Neural progenitor cell (in vitro differentiated cells): ENCODE measurements at regions not wholly inside any gene's neighbourhood (a gene's known extent, or its start where the extent isn't known, plus 50 kb on each side); places are given as distances from the start of the nearest gene placed in this dataset.

Source experiments
- DNase-seq: peaks from one replicate; pipeline ENCODE4 v3.0.0-alpha.2; 2016; ENCODE audit warnings: low spot score
- H2AFZ ChIP-seq: fragments of 200-600 bp; sonication (generic); replicated peaks from 2 replicates; pipeline ENCODE4 v1.6.1; 2016; ENCODE audit warnings: antibody characterized with exemption
- H3F3A ChIP-seq: fragments of 200-600 bp; sonication (generic); 2 replicates; pipeline ENCODE4 v1.6.1; 2016; ENCODE audit warnings: antibody characterized with exemption, low read depth
- H3K27ac ChIP-seq: fragments of 200-600 bp; sonication (generic); 2 replicates; pipeline ENCODE4 v1.5.1; 2016; ENCODE audit warnings: mild to moderate bottlenecking
- H3K27me3 ChIP-seq: fragments of 200-600 bp; sonication (generic); 2 replicates; pipeline ENCODE4 v1.6.1; 2016; ENCODE audit warnings: mild to moderate bottlenecking, moderate library complexity
- H3K36me3 ChIP-seq: fragments of 200-600 bp; sonication (generic); 2 replicates; pipeline ENCODE4 v1.5.1; 2016
- H3K4me1 ChIP-seq: fragments of 200-600 bp; sonication (generic); 2 replicates; pipeline ENCODE4 v1.6.1; 2016; ENCODE audit warnings: mixed run types
- H3K4me2 ChIP-seq: fragments of 200-600 bp; sonication (generic); 2 replicates; pipeline ENCODE4 v1.6.1; 2016
- H3K4me3 ChIP-seq: fragments of 200-600 bp; sonication (generic); 2 replicates; pipeline ENCODE4 v1.5.1; 2016
- H3K79me2 ChIP-seq: fragments of 200-600 bp; sonication (generic); 2 replicates; pipeline ENCODE4 v1.6.1; 2016; ENCODE audit warnings: low read depth
- H3K9ac ChIP-seq: fragments of 200-600 bp; sonication (generic); 2 replicates; pipeline ENCODE4 v1.6.1; 2016
- H3K9me3 ChIP-seq: fragments of 200-600 bp; sonication (generic); 2 replicates; pipeline ENCODE4 v1.5.1; 2016; ENCODE audit warnings: low read depth
- H4K20me1 ChIP-seq: fragments of 200-600 bp; sonication (generic); 2 replicates; pipeline ENCODE4 v1.6.1; 2016; ENCODE audit warnings: low read depth
- H3K27ac Mint-ChIP-seq: 3 replicates; pipeline ENCODE4 v1.8.0; 2021; ENCODE audit warnings: mixed read lengths
- H3K27me3 Mint-ChIP-seq: 2 replicates; pipeline ENCODE4 v1.8.0; 2022; ENCODE audit warnings: low read depth, mild to moderate bottlenecking, inconsistent platforms, moderate library complexity, mixed read lengths; ENCODE audit not compliant: insufficient read depth
- H3K36me3 Mint-ChIP-seq: 3 replicates; pipeline ENCODE4 v1.8.0; 2021; ENCODE audit warnings: mixed read lengths
- H3K4me1 Mint-ChIP-seq: 3 replicates; pipeline ENCODE4 v1.8.0; 2021; ENCODE audit warnings: mixed read lengths
- H3K4me3 Mint-ChIP-seq: 3 replicates; pipeline ENCODE4 v1.8.0; 2021; ENCODE audit warnings: mild to moderate bottlenecking, moderate library complexity, mixed read lengths
- H3K9me3 Mint-ChIP-seq: 3 replicates; pipeline ENCODE4 v1.8.0; 2020; ENCODE audit warnings: mixed read lengths
- CTCF ChIP-seq: fragments of 200-600 bp; sonication (generic); IDR thresholded peaks from 2 replicates; pipeline ENCODE4 v1.5.1; 2017; ENCODE audit warnings: antibody characterized with exemption, mild to moderate bottlenecking
- EZH2 ChIP-seq: fragments of 200-600 bp; sonication (generic); IDR thresholded peaks from 2 replicates; pipeline ENCODE4 v1.6.1; 2017; ENCODE audit warnings: antibody characterized with exemption, mild to moderate bottlenecking, moderate library complexity
- EZH2phosphoT487 ChIP-seq: fragments of 200-600 bp; sonication (generic); IDR thresholded peaks from 2 replicates; pipeline ENCODE4 v1.6.1; 2017; ENCODE audit warnings: antibody characterized with exemption

GRCh38 chr14:76948213-76948947, 80.1 kb downstream of the IRF2BPL start:
- Histone ChIP-seq H3K9me3 (no peaks in the 10 kb centered on the region), H3K9ac (no peak overlapping the region), H3K4me2 (no peak overlapping the region), H3K4me3 (no peak overlapping the region), H3K36me3 (no peaks in the 10 kb centered on the region), H3F3A (peaks cover 20% of the 10 kb centered on the region), H3K79me2 (no peaks in the 10 kb centered on the region), H2AFZ (no peak overlapping the region), H3K27me3 (no peaks in the 10 kb centered on the region), H4K20me1 (no peaks in the 10 kb centered on the region), H3K27ac (no peak overlapping the region), H3K4me1 (peaks cover 16% of the 10 kb centered on the region)
- H3K36me3 Mint-ChIP-seq = no peaks in the 10 kb centered on the region
- DNase-seq = no peak
- TF ChIP-seq EZH2 = no peak
- no peak for TF ChIP-seq CTCF
- H3K27ac Mint-ChIP-seq = peak overlapping the region; percentile 86
- H3K27me3 Mint-ChIP-seq = peaks cover 8% of the 10 kb centered on the region
- peaks cover 55% of the 10 kb centered on the region for H3K4me1 Mint-ChIP-seq
- no peaks in the 10 kb centered on the region for H3K9me3 Mint-ChIP-seq
- H3K4me3 Mint-ChIP-seq = peak overlapping the region; percentile 73

GRCh38 chr14:76947838-76948184, 80.7 kb downstream of the IRF2BPL start:
- no peak for DNase-seq
- Mint-ChIP-seq H3K4me1 (peaks cover 60% of the 10 kb centered on the region), H3K9me3 (no peaks in the 10 kb centered on the region), H3K27ac (peak overlapping the region; percentile 86), H3K27me3 (peaks cover 12% of the 10 kb centered on the region), H3K4me3 (peak overlapping the region; percentile 73), H3K36me3 (no peaks in the 10 kb centered on the region)
- Histone ChIP-seq H3K79me2 (no peaks in the 10 kb centered on the region), H3K4me3 (peak overlapping the region; percentile 21), H3K9ac (no peak overlapping the region), H3K27ac (no peak overlapping the region), H3K9me3 (no peaks in the 10 kb centered on the region), H2AFZ (no peak overlapping the region), H3K27me3 (no peaks in the 10 kb centered on the region), H4K20me1 (no peaks in the 10 kb centered on the region), H3F3A (peaks cover 20% of the 10 kb centered on the region), H3K4me1 (peaks cover 16% of the 10 kb centered on the region), H3K4me2 (peak overlapping the region; percentile 76), H3K36me3 (no peaks in the 10 kb centered on the region)
- TF ChIP-seq EZH2 (no peak), CTCF (no peak), EZH2phosphoT487 (no peak)

- peak overlapping the region; percentile 76 for H3K4me2 ChIP-seq
- H3K36me3 Mint-ChIP-seq = no peaks in the 10 kb centered on the region
- TF ChIP-seq EZH2 = no peak
- no peak for TF ChIP-seq EZH2phosphoT487
- TF ChIP-seq CTCF = peak; percentile 49
- H3K4me1 ChIP-seq = peaks cover 16% of the 10 kb centered on the region
- no peak overlapping the region for H3K9ac ChIP-seq
- H3K9me3 Mint-ChIP-seq = no peaks in the 10 kb centered on the region
- peak overlapping the region; percentile 21 for H3K4me3 ChIP-seq
- H3K4me3 Mint-ChIP-seq = peak overlapping the region; percentile 73
- no peaks in the 10 kb centered on the region for H3K27me3 ChIP-seq
- peaks cover 15% of the 10 kb centered on the region for H3K27me3 Mint-ChIP-seq
- H3K36me3 ChIP-seq = no peaks in the 10 kb centered on the region
- peak overlapping the region; percentile 12 for H2AFZ ChIP-seq
- peak overlapping the region; percentile 99 for H3K27ac Mint-ChIP-seq
- peaks cover 20% of the 10 kb centered on the region for H3F3A ChIP-seq
- H3K4me1 Mint-ChIP-seq = peaks cover 66% of the 10 kb centered on the region
- no peaks in the 10 kb centered on the region for H3K9me3 ChIP-seq
- DNase-seq = peak; percentile 96
- H3K79me2 ChIP-seq = no peaks in the 10 kb centered on the region
- H3K27ac ChIP-seq = no peak overlapping the region
- H4K20me1 ChIP-seq = no peaks in the 10 kb centered on the region
Observed at GRCh38 chr14:76947078-76947837, 81.2 kb downstream of the IRF2BPL start.
